ENCODE measurements at regions not wholly inside any gene's neighbourhood (a gene's known extent, or its start where the extent isn't known, plus 50 kb on each side); places are given as distances from the start of the nearest gene placed in this dataset.

DNA sequence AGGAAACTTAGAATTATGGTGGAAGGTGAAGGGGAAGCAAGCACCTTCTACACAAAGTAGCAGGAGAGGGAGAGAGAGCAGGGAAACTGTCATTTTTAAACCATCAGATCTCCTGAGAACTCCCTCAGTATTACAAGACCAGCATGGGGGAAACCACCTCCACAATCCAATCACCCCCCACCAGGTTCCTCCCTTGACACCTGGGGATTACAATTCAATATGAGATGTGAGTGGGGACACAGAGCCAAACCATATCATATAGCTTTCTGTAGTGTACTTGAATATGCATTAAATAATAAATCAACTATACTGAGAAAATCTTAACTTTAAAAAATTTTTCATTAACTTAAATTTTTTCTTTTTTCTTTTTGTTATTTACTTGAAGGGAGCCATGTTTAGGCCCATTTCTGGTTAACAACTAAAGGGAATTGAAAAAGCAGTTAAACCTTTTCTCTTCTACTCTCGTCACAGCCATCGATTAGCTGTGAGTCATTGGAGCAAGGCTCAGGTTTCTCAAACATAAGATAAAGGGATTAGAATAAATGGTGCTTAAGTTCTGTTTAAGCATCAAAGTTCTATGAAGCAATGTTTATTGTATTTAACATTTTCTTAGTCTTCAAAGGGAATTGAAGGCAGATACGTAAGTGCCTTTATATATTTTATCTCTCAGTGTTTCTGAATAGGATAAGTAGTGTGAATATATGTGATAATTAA lies 72.2 kb upstream of the DPT start:
- Histone ChIP-seq H3K4me3 (ENCODE audit: low read depth, low read length) (no peak overlapping the region), H3K27me3 (ENCODE audit: control insufficient read depth, insufficient read depth, low read length) (no peaks in the 10 kb centered on the region), H3K36me3 (ENCODE audit: control insufficient read depth, insufficient read depth, low read length) (no peaks in the 10 kb centered on the region)
- TF ChIP-seq, protein P1, sequence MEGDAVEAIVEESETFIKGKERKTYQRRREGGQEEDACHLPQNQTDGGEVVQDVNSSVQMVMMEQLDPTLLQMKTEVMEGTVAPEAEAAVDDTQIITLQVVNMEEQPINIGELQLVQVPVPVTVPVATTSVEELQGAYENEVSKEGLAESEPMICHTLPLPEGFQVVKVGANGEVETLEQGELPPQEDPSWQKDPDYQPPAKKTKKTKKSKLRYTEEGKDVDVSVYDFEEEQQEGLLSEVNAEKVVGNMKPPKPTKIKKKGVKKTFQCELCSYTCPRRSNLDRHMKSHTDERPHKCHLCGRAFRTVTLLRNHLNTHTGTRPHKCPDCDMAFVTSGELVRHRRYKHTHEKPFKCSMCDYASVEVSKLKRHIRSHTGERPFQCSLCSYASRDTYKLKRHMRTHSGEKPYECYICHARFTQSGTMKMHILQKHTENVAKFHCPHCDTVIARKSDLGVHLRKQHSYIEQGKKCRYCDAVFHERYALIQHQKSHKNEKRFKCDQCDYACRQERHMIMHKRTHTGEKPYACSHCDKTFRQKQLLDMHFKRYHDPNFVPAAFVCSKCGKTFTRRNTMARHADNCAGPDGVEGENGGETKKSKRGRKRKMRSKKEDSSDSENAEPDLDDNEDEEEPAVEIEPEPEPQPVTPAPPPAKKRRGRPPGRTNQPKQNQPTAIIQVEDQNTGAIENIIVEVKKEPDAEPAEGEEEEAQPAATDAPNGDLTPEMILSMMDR (IDR thresholded peaks at IDR 0.05; ENCODE audit: insufficient read depth, low read length, severe bottlenecking), result no peak
- DNase-seq (ENCODE audit: low read depth) (peak; percentile 24), FAIRE-seq (no peak)

DNA sequence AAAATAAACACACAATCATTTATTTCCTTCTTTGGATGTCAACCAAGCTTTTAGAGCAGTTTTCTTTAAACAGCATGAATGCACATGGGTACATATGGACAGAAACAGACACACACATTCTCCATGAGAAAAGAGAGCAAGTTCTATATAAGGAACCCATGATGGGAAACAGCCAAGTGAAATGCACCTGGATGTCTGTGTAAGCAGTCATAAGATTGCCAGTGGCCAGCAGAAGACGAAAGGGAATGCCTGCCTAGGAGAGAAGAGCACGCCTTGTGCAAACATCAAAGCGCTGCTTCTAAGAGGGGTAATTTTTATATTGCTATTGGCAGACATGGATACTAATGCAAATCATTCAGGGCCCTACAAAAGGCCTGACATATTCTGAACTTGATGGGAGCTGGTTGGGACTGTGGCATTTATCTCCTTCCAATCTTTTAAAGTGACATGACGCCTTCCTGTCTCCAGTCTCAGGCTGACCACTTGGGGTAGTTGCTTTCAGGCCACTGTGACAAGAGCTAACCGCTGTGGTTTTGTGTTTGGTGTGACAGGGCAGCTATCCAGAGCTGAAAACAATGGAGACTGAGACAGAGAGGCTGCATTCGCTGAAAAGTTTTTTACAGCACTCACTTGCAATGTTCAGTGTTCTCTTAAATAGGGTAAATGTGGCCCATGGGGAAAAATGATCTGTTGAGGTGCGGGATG lies 75.0 kb upstream of the DPT start:
- DNase-seq (ENCODE audit: low read depth) (no peak), FAIRE-seq (no peak)
- Histone ChIP-seq H3K27me3 (ENCODE audit: control insufficient read depth, insufficient read depth, low read length) (no peaks in the 10 kb centered on the region), H3K4me3 (ENCODE audit: low read depth, low read length) (no peak overlapping the region), H3K36me3 (ENCODE audit: control insufficient read depth, insufficient read depth, low read length) (no peaks in the 10 kb centered on the region)
- TF ChIP-seq, protein P1 (IDR thresholded peaks at IDR 0.05; ENCODE audit: insufficient read depth, low read length, severe bottlenecking), result no peak

DNA sequence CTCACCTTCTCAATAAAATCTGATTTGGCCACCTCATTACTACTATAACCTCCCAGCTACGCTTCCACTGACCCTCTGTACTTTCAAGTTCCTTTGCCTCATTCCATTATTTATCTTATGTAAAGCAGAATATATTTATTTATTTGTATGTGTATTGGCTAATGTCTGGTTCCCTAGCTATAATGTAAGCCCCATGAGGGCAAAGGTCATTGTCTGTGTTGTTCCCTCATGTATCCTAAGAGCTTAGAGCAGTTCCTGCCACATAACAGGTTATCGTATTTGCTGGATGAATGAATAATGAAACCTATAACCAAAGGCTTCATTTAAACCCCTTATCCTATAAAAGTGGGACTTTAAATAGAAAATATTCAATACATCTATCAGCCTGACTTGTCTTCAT lies 77.9 kb upstream of the DPT start:
- DNase-seq (ENCODE audit: low read depth) (no peak), FAIRE-seq (no peak)
- H3K4me3 ChIP-seq (ENCODE audit: low read depth, low read length), result no peak overlapping the region
- H3K36me3 ChIP-seq (ENCODE audit: control insufficient read depth, insufficient read depth, low read length), result no peaks in the 10 kb centered on the region
- H3K27me3 ChIP-seq (ENCODE audit: control insufficient read depth, insufficient read depth, low read length), result no peaks in the 10 kb centered on the region
- TF ChIP-seq, protein P1 (IDR thresholded peaks at IDR 0.05; ENCODE audit: insufficient read depth, low read length, severe bottlenecking), result no peak

DNA sequence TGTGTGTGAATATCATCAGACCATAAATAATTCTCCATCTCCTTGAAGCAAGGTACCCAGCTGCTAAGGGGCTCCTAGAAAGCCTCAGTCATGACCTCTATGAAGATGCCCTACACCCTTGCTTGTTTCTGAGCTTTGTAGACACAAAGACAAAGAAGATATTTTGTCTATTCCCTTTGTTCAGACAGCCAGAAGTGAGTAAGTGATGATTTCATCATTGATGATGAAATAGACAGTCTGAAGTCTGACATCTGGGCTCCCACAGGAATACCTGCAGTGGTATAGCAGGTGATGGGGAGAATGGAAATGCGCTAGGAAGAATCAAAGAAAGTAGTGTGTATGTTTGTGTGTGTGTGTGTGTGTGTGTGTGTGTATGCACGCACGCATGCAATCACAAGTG lies 82.2 kb upstream of the DPT start:
- Histone ChIP-seq H3K36me3 (ENCODE audit: control insufficient read depth, insufficient read depth, low read length) (no peaks in the 10 kb centered on the region), H3K27me3 (ENCODE audit: control insufficient read depth, insufficient read depth, low read length) (no peaks in the 10 kb centered on the region), H3K4me3 (ENCODE audit: low read depth, low read length) (no peak overlapping the region)
- no peak for FAIRE-seq
- DNase-seq (ENCODE audit: low read depth), result peak; percentile 85
- TF ChIP-seq, protein P1 (IDR thresholded peaks at IDR 0.05; ENCODE audit: insufficient read depth, low read length, severe bottlenecking), result no peak

DNA sequence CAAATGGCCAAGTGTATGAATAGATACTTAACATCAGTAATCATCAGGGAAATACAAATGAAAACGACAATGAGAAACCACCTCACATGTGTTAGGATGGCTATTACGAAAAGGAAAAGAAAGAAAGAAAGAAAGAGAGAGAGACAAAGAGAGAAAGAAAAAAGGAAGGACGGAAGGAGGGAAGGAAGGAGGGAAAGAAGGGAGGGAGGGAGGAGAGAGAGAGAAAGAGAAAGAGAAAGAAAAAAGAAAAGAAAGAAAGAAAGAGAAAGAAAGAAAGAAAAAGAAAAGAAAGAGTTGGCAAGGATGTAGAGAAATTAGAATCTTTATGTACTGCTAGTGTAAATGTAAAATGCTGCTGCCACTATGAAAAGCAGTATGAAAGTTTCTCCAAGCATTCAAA lies 90.7 kb upstream of the DPT start:
- TF ChIP-seq, protein P1 (IDR thresholded peaks at IDR 0.05; ENCODE audit: insufficient read depth, low read length, severe bottlenecking), result no peak
- FAIRE-seq (no peak), DNase-seq (ENCODE audit: low read depth) (no peak)
- Histone ChIP-seq H3K36me3 (ENCODE audit: control insufficient read depth, insufficient read depth, low read length) (no peaks in the 10 kb centered on the region), H3K27me3 (ENCODE audit: control insufficient read depth, insufficient read depth, low read length) (no peaks in the 10 kb centered on the region), H3K4me3 (ENCODE audit: low read depth, low read length) (no peak overlapping the region)
